ENCODE measurements at regions not wholly inside any gene's neighbourhood (a gene's known extent, or its start where the extent isn't known, plus 50 kb on each side); places are given as distances from the start of the nearest gene placed in this dataset.

GRCh38 chr1:56267611-56268010 lies 311.8 kb downstream of the PLPP3 start:
- intact Hi-C loops (cut with micrococcal nuclease; ENCODE audit: unreplicated experiment) (no loop called here), in situ Hi-C loops (cut with HindIII; ENCODE audit: extremely low pct_ligation_motif_present, low pct_unique_long_range_greater_than_20kb) (no loop called here)
- Histone ChIP-seq H3K4me3 (replicated peaks in 1 of 3; ENCODE audit: insufficient read depth in 1 of 3, low read depth in 2 of 3, low read length in 3 of 3) (no peak overlapping the region), H4K20me1 (ENCODE audit: insufficient read depth, low read length) (no peaks in the 10 kb centered on the region), H3K4me2 (ENCODE audit: low read depth, low read length) (no peak overlapping the region), H3K9ac (ENCODE audit: insufficient read depth, low read depth, low read length) (no peak overlapping the region), H3K27me3 (ENCODE audit: control insufficient read depth in 1 of 2, insufficient read depth in 2 of 2, low read length in 2 of 2) (no peaks in the 10 kb centered on the region), H3K27ac (ENCODE audit: extremely low read length, insufficient read depth, low read length) (no peak overlapping the region), H3K79me2 (ENCODE audit: insufficient read depth, low read length) (no peaks in the 10 kb centered on the region), H2AFZ (ENCODE audit: low read length) (no peak overlapping the region), H3K4me1 (ENCODE audit: insufficient read depth, low read length) (peaks cover 7% of the 10 kb centered on the region; the same call in 1 of the 2 replicates), H3K9me3 (ENCODE audit: low read length) (no peaks in the 10 kb centered on the region), H3K36me3 (replicated peaks in 1 of 2; ENCODE audit: control insufficient read depth in 1 of 2, insufficient read depth in 2 of 2, low read length in 2 of 2) (no peaks in the 10 kb centered on the region)
- FAIRE-seq, result no peak
- ChIA-PET CTCF (ENCODE audit: low intra/inter-chr PET ratio, low total read pairs) (no interaction called here), POLR2A (no interaction called here)
- 48% methylated on average over 2 of the region's 2 CpGs for WGBS (ENCODE audit: low lambda C conversion rate)
- DNase-seq (ENCODE audit: low spot score), result no peak
- no TSS peak for BruUV-seq (replicated peaks)
- no peak for TF ChIP-seq ZNF619 (CRISPR knock-in tag; IDR thresholded peaks at IDR 0.05)
- no peak for TF ChIP-seq GPN1 (CRISPR knock-in tag; IDR thresholded peaks at IDR 0.05; ENCODE audit: borderline replicate concordance)
- no peak for TF ChIP-seq ZNF33B (CRISPR knock-in tag; IDR thresholded peaks at IDR 0.05)
- no peak for TF ChIP-seq ZNF780A (CRISPR knock-in tag; IDR thresholded peaks at IDR 0.05)
- TF ChIP-seq FOSL2 (CRISPR knock-in tag; IDR thresholded peaks at IDR 0.05), result no peak
- no peak for TF ChIP-seq ZNF652 (CRISPR knock-in tag; IDR thresholded peaks at IDR 0.05; ENCODE audit: borderline replicate concordance, low read depth)
- TF ChIP-seq ZNF790 (CRISPR knock-in tag; IDR thresholded peaks at IDR 0.05; ENCODE audit: borderline replicate concordance), result no peak
- TF ChIP-seq MBNL3 (CRISPR knock-in tag; conservative IDR thresholded peaks at IDR 0.05), result no peak
- no peak for TF ChIP-seq TFDP1 (CRISPR knock-in tag; IDR thresholded peaks at IDR 0.05; ENCODE audit: borderline replicate concordance)
- TF ChIP-seq SOX13 (IDR thresholded peaks at IDR 0.05), result no peak
- TF ChIP-seq SOX13 (CRISPR knock-in tag; conservative IDR thresholded peaks at IDR 0.05 in 1 of 2, IDR thresholded peaks at IDR 0.05 in 1 of 2), result no peak
- no peak for TF ChIP-seq RARG (CRISPR knock-in tag; IDR thresholded peaks at IDR 0.05; ENCODE audit: low read depth)
- ATAC-seq, result no peak
